DMS 273 (cell line): ENCODE measurements at regions not wholly inside any gene's neighbourhood (a gene's known extent, or its start where the extent isn't known, plus 50 kb on each side); places are given as distances from the start of the nearest gene placed in this dataset.

Experiments
- DNase-seq: peaks from one replicate; lab custom pipeline; 2025; ENCODE audit not compliant: unreplicated experiment; lab: John Stamatoyannopoulos, UW

GRCh38 chr4:83793481-83793880 is 257.6 kb downstream of the GPAT3 start:
- DNase-seq: no peak

- no peak for DNase-seq
These were observed 250.0 kb downstream of the GPAT3 start for GRCh38 chr4:83785891-83786290.

GRCh38 chr4:83783215-83783614 is 247.3 kb downstream of the GPAT3 start:
- peak; percentile 3 for DNase-seq

- DNase-seq: no peak
These were observed 246.7 kb downstream of the GPAT3 start for GRCh38 chr4:83782591-83782990.

GRCh38 chr4:83781434-83781833 is 245.5 kb downstream of the GPAT3 start:
- DNase-seq: no peak

GRCh38 chr4:83780053-83780733 is 244.3 kb downstream of the GPAT3 start:
- DNase-seq: no peak

GRCh38 chr4:83779103-83780052 is 243.5 kb downstream of the GPAT3 start:
- no peak for DNase-seq

GRCh38 chr4:83772685-83773084 is 236.8 kb downstream of the GPAT3 start:
- no peak for DNase-seq

GRCh38 chr4:83771113-83771705 is 235.3 kb downstream of the GPAT3 start:
- DNase-seq: peak; percentile 63

- DNase-seq: no peak
These were observed 232.2 kb downstream of the GPAT3 start for GRCh38 chr4:83768146-83768545.

- no peak for DNase-seq
These were observed 231.2 kb downstream of the GPAT3 start for GRCh38 chr4:83767067-83767466.

- DNase-seq: no peak
These were observed 223.7 kb downstream of the GPAT3 start for GRCh38 chr4:83759611-83760010.

GRCh38 chr4:83758285-83758684 is 222.4 kb downstream of the GPAT3 start:
- no peak for DNase-seq

GRCh38 chr4:83757121-83757621 is 221.3 kb downstream of the GPAT3 start:
- no peak for DNase-seq

- DNase-seq: no peak
These were observed 217.4 kb downstream of the GPAT3 start for GRCh38 chr4:83753260-83753659.

- no peak for DNase-seq
These were observed 215.5 kb downstream of the GPAT3 start for GRCh38 chr4:83751336-83751949.

GRCh38 chr4:83748711-83749110 is 212.8 kb downstream of the GPAT3 start:
- no peak for DNase-seq

GRCh38 chr4:83738895-83739294 is 203.0 kb downstream of the GPAT3 start:
- DNase-seq: no peak

- DNase-seq: no peak
These were observed 198.7 kb downstream of the GPAT3 start for GRCh38 chr4:83734576-83734975.

- no peak for DNase-seq
These were observed 196.3 kb downstream of the GPAT3 start for GRCh38 chr4:83732114-83732635.

GRCh38 chr4:83731609-83732008 is 195.7 kb downstream of the GPAT3 start:
- no peak for DNase-seq
